Mucosa of gallbladder (tissue), 1 donor: ENCODE measurements at regions not wholly inside any gene's neighbourhood (a gene's known extent, or its start where the extent isn't known, plus 50 kb on each side); places are given as distances from the start of the nearest gene placed in this dataset.

Experiments
- DNase-seq: peaks from one replicate; pipeline ENCODE4 v3.0.0-alpha.2; 2020; ENCODE audit warnings: low spot score
- donor health status: DM: no; HTN: no; CAD: no.

GRCh38 chr9:79140751-79141150 lies 431.0 kb upstream of the TLE4 start:
- DNase-seq: no peak

- no peak for DNase-seq
Observed at GRCh38 chr9:79143211-79143610, 428.6 kb upstream of the TLE4 start.

GRCh38 chr9:79145442-79145841 lies 426.3 kb upstream of the TLE4 start:
- no peak for DNase-seq

GRCh38 chr9:79149585-79149984 lies 422.2 kb upstream of the TLE4 start:
- DNase-seq: no peak

- DNase-seq: no peak
Observed at GRCh38 chr9:79151791-79152190, 420.0 kb upstream of the TLE4 start.

GRCh38 chr9:79152306-79152705 lies 419.5 kb upstream of the TLE4 start:
- no peak for DNase-seq

GRCh38 chr9:79154806-79155205 lies 417.0 kb upstream of the TLE4 start:
- no peak for DNase-seq

- DNase-seq: no peak
Observed at GRCh38 chr9:79155308-79155707, 416.5 kb upstream of the TLE4 start.

- no peak for DNase-seq
Observed at GRCh38 chr9:79163544-79163943, 408.2 kb upstream of the TLE4 start.

GRCh38 chr9:79164406-79164805 lies 407.4 kb upstream of the TLE4 start:
- DNase-seq: no peak

GRCh38 chr9:79165020-79165780 lies 406.6 kb upstream of the TLE4 start:
- DNase-seq: no peak

- DNase-seq: no peak
Observed at GRCh38 chr9:79166005-79166404, 405.8 kb upstream of the TLE4 start.

GRCh38 chr9:79170643-79171042 lies 401.1 kb upstream of the TLE4 start:
- DNase-seq: no peak

GRCh38 chr9:79173932-79174331 lies 397.8 kb upstream of the TLE4 start:
- no peak for DNase-seq

- no peak for DNase-seq
Observed at GRCh38 chr9:79176014-79176697, 395.6 kb upstream of the TLE4 start.

GRCh38 chr9:79184831-79185230 lies 386.9 kb upstream of the TLE4 start:
- no peak for DNase-seq

GRCh38 chr9:79185866-79186265 lies 385.9 kb upstream of the TLE4 start:
- DNase-seq: no peak

GRCh38 chr9:79189511-79189924 lies 382.2 kb upstream of the TLE4 start:
- DNase-seq: no peak

- no peak for DNase-seq
Observed at GRCh38 chr9:79193001-79193400, 378.8 kb upstream of the TLE4 start.

GRCh38 chr9:79193501-79194223 lies 378.1 kb upstream of the TLE4 start:
- DNase-seq: no peak

GRCh38 chr9:79195879-79196278 lies 375.9 kb upstream of the TLE4 start:
- DNase-seq: no peak

GRCh38 chr9:79196606-79197005 lies 375.2 kb upstream of the TLE4 start:
- no peak for DNase-seq

- DNase-seq: no peak
Observed at GRCh38 chr9:79200336-79200735, 371.4 kb upstream of the TLE4 start.
